ENCODE measurements at regions not wholly inside any gene's neighbourhood (a gene's known extent, or its start where the extent isn't known, plus 50 kb on each side); places are given as distances from the start of the nearest gene placed in this dataset.

DNA sequence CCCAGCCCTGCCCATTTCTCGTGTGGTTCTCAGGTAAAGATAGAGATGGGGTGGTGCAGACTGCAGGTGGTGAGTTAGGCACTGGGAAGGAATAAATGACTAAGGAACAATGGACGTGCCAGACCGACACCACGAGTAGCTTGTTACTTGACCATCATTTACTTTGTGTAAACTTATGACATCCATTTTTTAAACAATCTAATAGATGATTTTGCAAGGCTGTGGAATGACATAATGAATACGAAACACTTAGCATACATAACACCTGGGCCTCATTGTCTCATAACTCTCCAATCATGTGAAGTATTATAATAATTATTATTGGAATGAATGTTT, 137.3 kb upstream of the CPEB2 start:
- H3K27ac ChIP-seq, result no peak overlapping the region
- H3K4me1 ChIP-seq (replicated peaks in 1 of 2), result no peaks in the 10 kb centered on the region
- WGBS, 4 donors, result 79 to 90% (median 84%) methylated on average over 5 of the region's 5 CpGs
- no peaks in the 10 kb centered on the region for H3K36me3 ChIP-seq (replicated peaks in 1 of 2)
- intact Hi-C loops (cut with DNase I), result loop anchor here in 1 of 2 donors (10.0 kb wide), 1 partner anchor 130 kb away; no protein-coding TSS in a partner anchor
- TF ChIP-seq POLR2A (IDR thresholded peaks at IDR 0.05), result no peak
- no peak for TF ChIP-seq CTCF (IDR thresholded peaks at IDR 0.05)
- no peaks in the 10 kb centered on the region for H3K9me3 ChIP-seq (replicated peaks in 1 of 3)
- no peaks in the 10 kb centered on the region for H3K27me3 ChIP-seq
- H3K4me3 ChIP-seq, result no peak overlapping the region
- DNase-seq, result no peak

DNA sequence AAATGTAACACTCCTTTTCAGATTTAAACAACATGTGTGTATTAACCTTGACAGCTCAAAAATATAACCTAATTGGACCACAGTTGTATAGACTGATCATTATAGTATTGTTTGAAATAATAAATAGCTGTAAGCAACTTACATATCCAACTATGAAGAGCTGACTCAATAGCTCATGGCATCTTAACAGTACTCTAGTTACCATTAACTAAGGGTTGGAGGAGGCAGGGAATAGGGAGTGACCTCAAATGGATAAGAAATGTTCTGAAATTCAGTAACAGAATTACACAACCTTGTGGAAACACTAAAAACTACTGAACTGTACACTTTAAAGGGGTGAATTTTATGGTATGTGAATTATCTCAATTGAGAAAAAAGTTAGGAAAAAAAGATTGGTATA, 136.5 kb upstream of the CPEB2 start:
- Histone ChIP-seq H3K36me3 (replicated peaks in 1 of 2) (no peaks in the 10 kb centered on the region), H3K27ac (no peak overlapping the region), H3K4me3 (no peak overlapping the region), H3K9me3 (replicated peaks in 1 of 3) (no peaks in the 10 kb centered on the region), H3K4me1 (replicated peaks in 1 of 2) (no peaks in the 10 kb centered on the region), H3K27me3 (no peaks in the 10 kb centered on the region)
- intact Hi-C loops (cut with DNase I), result loop anchor here in 1 of 2 donors (10.0 kb wide), 1 partner anchor 129 kb away; no protein-coding TSS in a partner anchor
- no peak for TF ChIP-seq CTCF (IDR thresholded peaks at IDR 0.05)
- no peak for TF ChIP-seq POLR2A (IDR thresholded peaks at IDR 0.05)
- DNase-seq, result no peak

DNA sequence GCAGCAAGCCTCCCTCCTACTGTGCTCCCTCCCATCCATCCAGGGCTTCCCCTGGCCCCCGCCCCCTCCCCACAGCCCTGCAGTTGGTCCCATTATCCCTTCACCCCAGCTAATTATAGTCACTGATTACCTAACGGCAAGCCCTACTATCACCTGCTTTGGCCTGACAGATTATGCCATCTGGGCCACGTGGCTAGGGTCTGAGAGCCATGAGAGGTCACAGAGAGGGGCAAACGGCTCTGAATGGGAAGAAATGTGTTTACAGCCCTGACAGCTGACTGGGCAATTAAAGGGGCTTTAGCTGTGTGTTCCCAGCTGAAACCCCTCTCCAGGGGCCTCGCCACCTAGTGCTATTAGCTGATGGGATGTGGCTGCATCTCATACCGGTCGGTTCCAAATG, 134.4 kb upstream of the CPEB2 start:
- Histone ChIP-seq H3K4me3 (no peak overlapping the region), H3K27me3 (no peaks in the 10 kb centered on the region), H3K9me3 (replicated peaks in 1 of 3) (no peaks in the 10 kb centered on the region), H3K4me1 (replicated peaks in 1 of 2) (no peaks in the 10 kb centered on the region), H3K36me3 (replicated peaks in 1 of 2) (no peaks in the 10 kb centered on the region), H3K27ac (no peak overlapping the region)
- intact Hi-C loops (cut with DNase I), result loop anchor here in 1 of 2 donors (10.0 kb wide), 1 partner anchor 127 kb away; no protein-coding TSS in a partner anchor
- TF ChIP-seq CTCF (IDR thresholded peaks at IDR 0.05), result no peak
- no peak for TF ChIP-seq POLR2A (IDR thresholded peaks at IDR 0.05)
- DNase-seq, result no peak
- WGBS, 4 donors, result 65 to 73% (median 68%) methylated on average over 5 to 7 of the region's 7 CpGs

GRCh38 chr4:14868426-14869395, 133.6 kb upstream of the CPEB2 start:
- TF ChIP-seq CTCF (IDR thresholded peaks at IDR 0.05), result no peak
- no peak for TF ChIP-seq POLR2A (IDR thresholded peaks at IDR 0.05)
- no peaks in the 10 kb centered on the region for H3K9me3 ChIP-seq (replicated peaks in 1 of 3)
- H3K27me3 ChIP-seq, result no peaks in the 10 kb centered on the region
- intact Hi-C loops (cut with DNase I), result loop anchor here in 1 of 2 donors (10.0 kb wide), 1 partner anchor 126 kb away; no protein-coding TSS in a partner anchor
- DNase-seq, result no peak
- no peak overlapping the region for H3K4me3 ChIP-seq
- 93 to 97% (median 94%) methylated on average over 4 of the region's 4 CpGs for WGBS, 4 donors
- H3K4me1 ChIP-seq (replicated peaks in 1 of 2), result no peaks in the 10 kb centered on the region
- H3K27ac ChIP-seq, result no peak overlapping the region
- H3K36me3 ChIP-seq (replicated peaks in 1 of 2), result no peaks in the 10 kb centered on the region

Data from adrenal gland (tissue), 9 donors.